ENCODE measurements at regions not wholly inside any gene's neighbourhood (a gene's known extent, or its start where the extent isn't known, plus 50 kb on each side); places are given as distances from the start of the nearest gene placed in this dataset.

DNA sequence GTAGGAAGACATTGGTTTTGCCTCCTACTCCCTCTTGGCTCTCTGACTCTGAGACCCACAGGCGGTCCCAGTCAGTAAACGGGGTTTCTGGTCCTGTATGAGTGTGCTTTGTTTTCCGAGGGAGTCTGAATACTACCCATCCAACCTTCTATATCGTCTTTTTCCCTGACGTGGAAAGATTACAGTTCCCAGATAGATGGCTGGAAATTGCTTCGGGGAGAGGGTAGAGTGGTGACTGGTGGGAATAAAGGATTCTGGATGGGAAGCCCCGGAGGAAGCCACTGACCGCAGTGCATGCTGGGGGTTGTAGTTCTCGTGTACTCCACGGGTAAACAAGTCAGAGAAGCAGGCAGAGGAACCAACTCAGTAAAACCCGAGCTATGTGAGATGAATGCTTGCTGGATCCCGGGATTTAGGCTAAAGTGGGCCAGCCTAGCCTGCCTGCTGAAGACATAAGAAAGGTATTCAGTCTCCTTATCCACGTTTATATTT is 66.2 kb upstream of the IRF2BP2 start:
- Histone ChIP-seq H3K9me3 (ENCODE audit: low read depth, low read length, poor library complexity, severe bottlenecking) (no peaks in the 10 kb centered on the region), H3K4me3 (ENCODE audit: low read depth, low read length, poor library complexity, severe bottlenecking) (peak overlapping the region; percentile 35), H3K27ac (ENCODE audit: low read depth, low read length, poor library complexity, severe bottlenecking) (no peak overlapping the region), H3K27me3 (replicated peaks; ENCODE audit: insufficient read depth, low read depth, low read length, poor library complexity) (no peaks in the 10 kb centered on the region), H3K4me1 (ENCODE audit: insufficient read depth, low read length, poor library complexity, severe bottlenecking) (no peaks in the 10 kb centered on the region), H3K36me3 (ENCODE audit: insufficient read depth, low read length, poor library complexity, severe bottlenecking) (no peaks in the 10 kb centered on the region)
- TF ChIP-seq, protein P1, sequence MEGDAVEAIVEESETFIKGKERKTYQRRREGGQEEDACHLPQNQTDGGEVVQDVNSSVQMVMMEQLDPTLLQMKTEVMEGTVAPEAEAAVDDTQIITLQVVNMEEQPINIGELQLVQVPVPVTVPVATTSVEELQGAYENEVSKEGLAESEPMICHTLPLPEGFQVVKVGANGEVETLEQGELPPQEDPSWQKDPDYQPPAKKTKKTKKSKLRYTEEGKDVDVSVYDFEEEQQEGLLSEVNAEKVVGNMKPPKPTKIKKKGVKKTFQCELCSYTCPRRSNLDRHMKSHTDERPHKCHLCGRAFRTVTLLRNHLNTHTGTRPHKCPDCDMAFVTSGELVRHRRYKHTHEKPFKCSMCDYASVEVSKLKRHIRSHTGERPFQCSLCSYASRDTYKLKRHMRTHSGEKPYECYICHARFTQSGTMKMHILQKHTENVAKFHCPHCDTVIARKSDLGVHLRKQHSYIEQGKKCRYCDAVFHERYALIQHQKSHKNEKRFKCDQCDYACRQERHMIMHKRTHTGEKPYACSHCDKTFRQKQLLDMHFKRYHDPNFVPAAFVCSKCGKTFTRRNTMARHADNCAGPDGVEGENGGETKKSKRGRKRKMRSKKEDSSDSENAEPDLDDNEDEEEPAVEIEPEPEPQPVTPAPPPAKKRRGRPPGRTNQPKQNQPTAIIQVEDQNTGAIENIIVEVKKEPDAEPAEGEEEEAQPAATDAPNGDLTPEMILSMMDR (conservative IDR thresholded peaks at IDR 0.05; ENCODE audit: low read depth, low read length) = no peak
- TF ChIP-seq EZH2 (IDR thresholded peaks at IDR 0.05; ENCODE audit: borderline replicate concordance, low read depth, low read length, poor library complexity, severe bottlenecking) = no peak
- peak; percentile 68 for DNase-seq (ENCODE audit: low spot score)
- POLR2A ChIA-PET (ENCODE audit: low non-redundant PET) = no interaction called here
- intact Hi-C loops (cut with micrococcal nuclease; ENCODE audit: unreplicated experiment) = no loop called here
- CTCF ChIA-PET = interaction anchor here (0.6 kb wide), 1 partner anchor 188 kb away, joined by 6 read pairs; no protein-coding TSS in a partner anchor
- BruUV-seq (replicated peaks) = no TSS peak

DNA sequence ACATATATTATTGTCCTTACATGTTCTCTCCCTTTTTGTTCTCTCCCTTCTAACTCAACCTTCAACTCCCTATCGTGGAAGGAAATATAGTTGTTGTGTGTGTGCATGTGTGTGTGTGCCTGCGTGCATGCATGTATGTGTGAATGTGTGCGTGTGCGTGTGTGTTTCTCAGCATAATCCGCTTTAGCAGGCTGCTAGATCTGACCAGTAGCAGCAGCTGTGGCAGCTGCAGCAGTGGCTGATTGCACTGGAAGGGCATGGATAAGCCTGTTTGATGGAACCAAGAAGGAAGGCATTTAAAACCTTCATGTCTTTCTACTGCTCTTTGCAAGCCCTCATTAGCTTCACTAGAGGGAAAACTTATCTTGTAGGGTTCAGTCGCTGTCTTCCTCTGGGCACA is 65.6 kb upstream of the IRF2BP2 start:
- Histone ChIP-seq H3K27me3 (replicated peaks; ENCODE audit: insufficient read depth, low read depth, low read length, poor library complexity) (no peaks in the 10 kb centered on the region), H3K4me3 (ENCODE audit: low read depth, low read length, poor library complexity, severe bottlenecking) (peak overlapping the region; percentile 35), H3K9me3 (ENCODE audit: low read depth, low read length, poor library complexity, severe bottlenecking) (no peaks in the 10 kb centered on the region), H3K27ac (ENCODE audit: low read depth, low read length, poor library complexity, severe bottlenecking) (no peak overlapping the region), H3K4me1 (ENCODE audit: insufficient read depth, low read length, poor library complexity, severe bottlenecking) (no peaks in the 10 kb centered on the region), H3K36me3 (ENCODE audit: insufficient read depth, low read length, poor library complexity, severe bottlenecking) (no peaks in the 10 kb centered on the region)
- BruUV-seq (replicated peaks) = no TSS peak
- POLR2A ChIA-PET (ENCODE audit: low non-redundant PET) = no interaction called here
- no peak for DNase-seq (ENCODE audit: low spot score)
- intact Hi-C loops (cut with micrococcal nuclease; ENCODE audit: unreplicated experiment) = no loop called here
- TF ChIP-seq, protein P1 (conservative IDR thresholded peaks at IDR 0.05; ENCODE audit: low read depth, low read length) = no peak
- no peak for TF ChIP-seq EZH2 (IDR thresholded peaks at IDR 0.05; ENCODE audit: borderline replicate concordance, low read depth, low read length, poor library complexity, severe bottlenecking)
- CTCF ChIA-PET = no interaction called here

DNA sequence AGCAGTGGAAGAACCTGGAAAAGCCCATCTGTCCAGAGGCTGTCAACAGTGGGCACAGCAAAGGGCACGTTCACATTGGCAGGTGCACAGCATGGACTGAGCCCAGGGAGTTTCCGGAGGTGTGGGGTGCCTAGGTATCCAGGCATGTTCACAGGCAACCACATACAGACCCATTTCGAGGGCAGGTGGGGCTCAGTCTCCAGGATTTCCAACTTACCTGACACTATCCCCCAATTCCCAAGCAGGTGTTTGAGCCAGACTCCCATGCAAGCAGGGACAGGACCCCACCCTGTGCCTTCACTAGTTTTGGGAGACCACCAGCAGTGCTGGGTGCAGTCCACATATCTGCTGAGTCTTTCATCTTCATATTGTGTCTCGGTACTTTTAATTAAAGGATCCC is 65.0 kb upstream of the IRF2BP2 start:
- ChIA-PET POLR2A (ENCODE audit: low non-redundant PET) (no interaction called here), CTCF (no interaction called here)
- no peaks in the 10 kb centered on the region for H3K4me1 ChIP-seq (ENCODE audit: insufficient read depth, low read length, poor library complexity, severe bottlenecking)
- TF ChIP-seq EZH2 (IDR thresholded peaks at IDR 0.05; ENCODE audit: borderline replicate concordance, low read depth, low read length, poor library complexity, severe bottlenecking) = no peak
- TF ChIP-seq, protein P1 (conservative IDR thresholded peaks at IDR 0.05; ENCODE audit: low read depth, low read length) = no peak
- H3K4me3 ChIP-seq (ENCODE audit: low read depth, low read length, poor library complexity, severe bottlenecking) = no peak overlapping the region
- BruUV-seq (replicated peaks) = no TSS peak
- H3K27ac ChIP-seq (ENCODE audit: low read depth, low read length, poor library complexity, severe bottlenecking) = no peak overlapping the region
- H3K36me3 ChIP-seq (ENCODE audit: insufficient read depth, low read length, poor library complexity, severe bottlenecking) = no peaks in the 10 kb centered on the region
- no peak for DNase-seq (ENCODE audit: low spot score)
- intact Hi-C loops (cut with micrococcal nuclease; ENCODE audit: unreplicated experiment) = no loop called here
- no peaks in the 10 kb centered on the region for H3K9me3 ChIP-seq (ENCODE audit: low read depth, low read length, poor library complexity, severe bottlenecking)
- H3K27me3 ChIP-seq (replicated peaks; ENCODE audit: insufficient read depth, low read depth, low read length, poor library complexity) = no peaks in the 10 kb centered on the region
